A549 (cell line): ENCODE measurements at regions not wholly inside any gene's neighbourhood (a gene's known extent, or its start where the extent isn't known, plus 50 kb on each side); places are given as distances from the start of the nearest gene placed in this dataset.
A peak's percentile ranks its signal among the peaks of the same experiment; 100 is the strongest.

Source experiments
- ATAC-seq, 2 experiments: fragments of 200-7000 bp in 1 of 2; fragments of >200 bp in 1 of 2; cut with Nextera tagmentation in 1 of 2; cut with Tn5 transposase in 1 of 2; 3 replicates each; pipeline versions ENCODE4 v1.8.0 to v1.9.1; 2018 to 2020; ENCODE audit warnings: mild to moderate bottlenecking in 1 of 2, moderate library complexity in 1 of 2
- CTCF ChIA-PET: fragments of 300-600 bp; sonication (Branson Sonifier 250); formaldehyde crosslinking; extraction: SDS; loops from one replicate; lab custom pipeline; 2021; ENCODE audit warnings: antibody characterized with exemption, inconsistent platforms; lab: Yijun Ruan, JAX
- POLR2A ChIA-PET: fragments of 350-600 bp; formaldehyde crosslinking; extraction: SDS; loops from one replicate; lab custom pipeline; 2021; ENCODE audit warnings: antibody characterized with exemption, inconsistent platforms; lab: Yijun Ruan, JAX
- DNase-seq, 2 experiments: peaks; one replicate each; pipeline versions ENCODE4 v3.0.0 to v3.0.0-alpha.2; 2011 to 2016; ENCODE audit warnings: low read depth in 1 of 2, low spot score in 1 of 2
- FAIRE-seq: peaks from 2 replicates; lab custom pipeline; 2011; peaks lifted over from hg19 to GRCh38; lab: Jason Lieb, UNC
- H3K27ac ChIP-seq, 2 experiments: fragments of >200 bp; sonication (Bioruptor Twin); formaldehyde crosslinking; 3 replicates each; pipeline ENCODE4 v1.5.1; 2016 to 2017
- H3K4me1 ChIP-seq: fragments of >200 bp; sonication (Bioruptor Twin); formaldehyde crosslinking; 3 replicates; pipeline ENCODE4 v1.6.1; 2016
- H3K4me2 ChIP-seq: fragments of >200 bp; sonication (Bioruptor Twin); formaldehyde crosslinking; 3 replicates; pipeline ENCODE4 v1.6.1; 2016
- H3K4me3 ChIP-seq: fragments of >200 bp; sonication (Bioruptor Twin); formaldehyde crosslinking; 3 replicates; pipeline ENCODE4 v1.5.1; 2016
- H3K9me3 ChIP-seq: fragments of >200 bp; sonication (Bioruptor Twin); formaldehyde crosslinking; 3 replicates; pipeline ENCODE4 v1.6.1; 2016
- CBX2 ChIP-seq: fragments of 200-600 bp; sonication (generic); IDR thresholded peaks from 2 replicates; pipeline ENCODE4 v1.6.1; 2016; ENCODE audit warnings: low read depth, mild to moderate bottlenecking, borderline replicate concordance
- CEBPB ChIP-seq, 2 experiments: fragments of >200 bp in 1 of 2; sonication (Bioruptor Twin) in 1 of 2; formaldehyde crosslinking in 1 of 2; IDR thresholded peaks; 2 replicates each; pipeline ENCODE4 v1.6.1; 2012 to 2016
- CHD2 ChIP-seq: fragments of 150-350 bp; IDR thresholded peaks from 2 replicates; pipeline ENCODE4 v1.6.1; 2014; ENCODE audit warnings: low read length; ENCODE audit not compliant: partially characterized antibody
- EHF ChIP-seq: fragments of 250-450 bp; sonication (Bioruptor Pico); IDR thresholded peaks from 2 replicates; pipeline ENCODE4 v1.5.0; 2020; ENCODE audit warnings: mild to moderate bottlenecking
- EP300 ChIP-seq, 2 experiments: fragments of >200 bp; sonication (Bioruptor Twin); formaldehyde crosslinking; IDR thresholded peaks; 2 replicates in 1 of 2; 3 replicates in 1 of 2; pipeline ENCODE4 v1.6.1; 2016 to 2017
- FOSL2 ChIP-seq, 2 experiments: fragments of 450-650 bp in 1 of 2; fragments of >200 bp in 1 of 2; sonication (Bioruptor Twin) in 1 of 2; formaldehyde crosslinking; IDR thresholded peaks; 2 replicates each; pipeline versions ENCODE4 v1.5.0 to v1.6.1; 2016 to 2020; ENCODE audit warnings: mild to moderate bottlenecking in 1 of 2, moderate library complexity in 1 of 2
- FOXS1 ChIP-seq: fragments of 250-450 bp; sonication (Bioruptor Pico); IDR thresholded peaks from 2 replicates; pipeline ENCODE4 v1.5.0; 2020; ENCODE audit warnings: mild to moderate bottlenecking, moderate library complexity
- HDAC2 ChIP-seq: fragments of 200-600 bp; sonication (generic); IDR thresholded peaks from 2 replicates; pipeline ENCODE4 v1.6.1; 2016
- HOXA7 ChIP-seq: fragments of 250-450 bp; sonication (Bioruptor Pico); IDR thresholded peaks from 2 replicates; pipeline ENCODE4 v1.5.0; 2020; ENCODE audit warnings: mild to moderate bottlenecking, moderate library complexity
- JUN ChIP-seq, 2 experiments: fragments of >200 bp; sonication (Bioruptor Twin); formaldehyde crosslinking; IDR thresholded peaks; 2 replicates in 1 of 2; 3 replicates in 1 of 2; pipeline ENCODE4 v1.6.1; 2016 to 2017
- JUNB ChIP-seq: fragments of >200 bp; sonication (Bioruptor Twin); formaldehyde crosslinking; IDR thresholded peaks from 2 replicates; pipeline ENCODE4 v1.6.1; 2016
- KDM1A ChIP-seq: fragments of 200-600 bp; sonication (generic); IDR thresholded peaks from 2 replicates; pipeline ENCODE4 v1.6.1; 2016; ENCODE audit warnings: low read depth, mild to moderate bottlenecking
- MAFK ChIP-seq: fragments of 450-650 bp; IDR thresholded peaks from 2 replicates; pipeline ENCODE4 v1.6.1; 2014; ENCODE audit not compliant: partially characterized antibody
- MAZ ChIP-seq: fragments of 150-350 bp; IDR thresholded peaks from 2 replicates; pipeline ENCODE4 v1.6.1; 2014; ENCODE audit warnings: antibody characterized with exemption, low read depth, low read length, borderline replicate concordance
- NFE2L2 ChIP-seq: fragments of 150-350 bp; conservative IDR thresholded peaks from 2 replicates; pipeline ENCODE4 v1.6.1; 2014; ENCODE audit warnings: low read length
- NPAS2 ChIP-seq: fragments of 250-450 bp; sonication (Bioruptor Pico); IDR thresholded peaks from 2 replicates; pipeline ENCODE4 v1.8.0; 2022; ENCODE audit warnings: mild to moderate bottlenecking, moderate library complexity, borderline replicate concordance
- PHF8 ChIP-seq: fragments of 200-600 bp; sonication (generic); IDR thresholded peaks from 2 replicates; pipeline ENCODE4 v1.6.1; 2016; ENCODE audit warnings: low read depth, mild to moderate bottlenecking, antibody characterized with exemption, moderate library complexity, borderline replicate concordance
- POLR2A ChIP-seq: IDR thresholded peaks from 2 replicates; pipeline ENCODE4 v1.6.1; 2012; ENCODE audit warnings: mild to moderate bottlenecking, low read length
- RAD21 ChIP-seq, 2 experiments: fragments of >200 bp in 1 of 2; sonication (Bioruptor Twin) in 1 of 2; formaldehyde crosslinking in 1 of 2; IDR thresholded peaks in 1 of 2; conservative IDR thresholded peaks in 1 of 2; 2 replicates in 1 of 2; 3 replicates in 1 of 2; pipeline ENCODE4 v1.6.1; 2012 to 2018; ENCODE audit warnings: inconsistent platforms in 1 of 2
- SMC3 ChIP-seq: fragments of >200 bp; sonication (Bioruptor Twin); formaldehyde crosslinking; IDR thresholded peaks from 3 replicates; pipeline ENCODE4 v1.6.1; 2018; ENCODE audit warnings: inconsistent platforms
- ZC3H11A ChIP-seq: fragments of 450-650 bp; IDR thresholded peaks from 2 replicates; pipeline ENCODE4 v1.6.1; 2014; ENCODE audit warnings: antibody characterized with exemption, mild to moderate bottlenecking
- ZNF302 ChIP-seq: fragments of 250-450 bp; sonication (Bioruptor Pico); IDR thresholded peaks from 2 replicates; pipeline ENCODE4 v1.9.0; 2021; ENCODE audit warnings: inconsistent platforms, mild to moderate bottlenecking, moderate library complexity
- WGBS: methylation state at CpG from one replicate; pipeline ENCODE4 v1.1.6; 2017; ENCODE audit errors: missing lambda C conversion rate; 5-methylcytosine and 5-hydroxymethylcytosine counted together
- TF ChIP-seq, protein P1 (sequence below): fragments of >200 bp; sonication (Bioruptor Twin); formaldehyde crosslinking; IDR thresholded peaks from 2 replicates; pipeline ENCODE4 v1.6.1; 2016
- TF ChIP-seq, protein P2 (sequence below): IDR thresholded peaks from 2 replicates; pipeline ENCODE4 v1.6.1; 2012; ENCODE audit warnings: low read depth, borderline replicate concordance
- TF ChIP-seq, protein P3 (sequence below): fragments of 250-450 bp; sonication (Bioruptor Pico); IDR thresholded peaks from 2 replicates; pipeline ENCODE4 v1.5.0; 2020; ENCODE audit warnings: low read depth, mild to moderate bottlenecking, moderate library complexity

DNA sequence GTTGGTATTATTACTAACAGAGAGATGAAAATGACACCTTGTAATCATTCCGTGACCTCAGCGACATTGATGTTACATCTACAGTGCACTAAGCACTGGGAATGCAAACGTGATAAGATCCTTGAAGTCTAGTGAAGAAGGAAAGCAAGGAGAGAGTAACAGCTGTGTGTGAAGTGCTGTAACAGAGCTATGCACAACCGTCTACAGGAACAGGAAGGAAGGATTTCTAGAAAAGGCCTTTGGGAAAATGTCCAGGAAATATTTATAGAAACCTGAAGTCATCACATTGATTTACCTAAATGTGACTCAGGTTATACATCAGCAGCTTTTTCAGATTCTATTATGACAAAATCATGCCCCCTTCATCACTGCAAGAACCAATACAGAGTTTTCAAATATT, 304.2 kb upstream of the AMIGO2 start:
- Histone ChIP-seq H3K27ac (peak overlapping the region; percentile 60 to 81), H3K9me3 (peaks cover 2% of the 10 kb centered on the region; the same call in 2 of the 3 replicates), H3K4me3 (no peak overlapping the region), H3K4me1 (peaks cover 43% of the 10 kb centered on the region), H3K4me2 (peak overlapping the region; percentile 37)
- DNase-seq (peak in 1 of 2 experiments; percentile 85), FAIRE-seq (no peak), ATAC-seq (peak; percentile 75 to 86)
- 24% methylated on average over 4 of the region's 4 CpGs for WGBS
- peak; percentile 56 for TF ChIP-seq JUNB
- peak; percentile 60 to 65; a peak in 3 of 5 replicates for TF ChIP-seq EP300 (IDR thresholded peaks at IDR 0.05)
- TF ChIP-seq FOXS1: no peak
- TF ChIP-seq PHF8: no peak
- TF ChIP-seq FOSL2 (IDR thresholded peaks at IDR 0.05): no peak
- TF ChIP-seq FOSL2 (CRISPR knock-in tag; IDR thresholded peaks at IDR 0.05): peak; percentile 67
- TF ChIP-seq CHD2: no peak
- peak in 1 of 2 experiments; percentile 56; a peak in 2 of 5 replicates for TF ChIP-seq JUN (IDR thresholded peaks at IDR 0.05)
- TF ChIP-seq, protein P1, sequence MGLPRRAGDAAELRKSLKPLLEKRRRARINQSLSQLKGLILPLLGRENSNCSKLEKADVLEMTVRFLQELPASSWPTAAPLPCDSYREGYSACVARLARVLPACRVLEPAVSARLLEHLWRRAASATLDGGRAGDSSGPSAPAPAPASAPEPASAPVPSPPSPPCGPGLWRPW: no peak
- ChIA-PET POLR2A (interaction anchor here (0.6 to 1.1 kb wide), 4 partner anchors 111 to 304 kb away, joined by 3 to 5 read pairs (median 3); partner anchors contain the start of gene AMIGO2), CTCF (interaction anchor here (0.8 to 2.0 kb wide), 5 partner anchors 14 to 351 kb away, joined by 3 to 7 read pairs (median 3); no protein-coding TSS in a partner anchor)

DNA sequence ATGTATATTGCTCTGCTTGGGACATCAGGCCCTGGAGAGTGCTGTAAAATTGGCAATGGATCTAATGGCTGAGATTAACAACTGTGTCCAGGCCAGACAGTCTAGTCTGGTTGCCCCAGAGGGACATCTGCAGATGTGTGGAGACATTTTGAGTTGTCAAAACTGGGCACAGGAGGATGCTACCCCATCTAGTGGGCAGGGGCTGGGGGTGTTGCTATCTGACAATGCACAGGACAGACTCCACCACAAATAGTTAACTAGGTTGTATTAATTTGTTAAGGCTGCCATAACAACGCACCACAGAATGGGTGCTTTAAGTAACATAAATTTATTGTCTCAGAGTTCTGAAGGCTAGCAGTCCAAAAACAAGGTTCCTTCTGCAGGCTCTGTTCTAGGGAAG, 302.5 kb upstream of the AMIGO2 start:
- no peak for FAIRE-seq
- Histone ChIP-seq H3K27ac (peak overlapping the region; percentile 60 to 81), H3K4me1 (peaks cover 56% of the 10 kb centered on the region), H3K4me2 (no peak overlapping the region), H3K9me3 (peaks cover 2% of the 10 kb centered on the region; the same call in 2 of the 3 replicates), H3K4me3 (no peak overlapping the region)
- no peak for ATAC-seq
- no peak for TF ChIP-seq HDAC2
- TF ChIP-seq SMC3: 0 out of 3 replicates have a peak, but pooled peaks have one; percentile 6
- TF ChIP-seq RAD21 (conservative IDR thresholded peaks at IDR 0.05 in 1 of 2, IDR thresholded peaks at IDR 0.05 in 1 of 2): peak in 1 of 2 experiments; percentile 28; a peak in 1 of 5 replicates
- peak in 1 of 2 experiments; percentile 44 for DNase-seq
- CTCF ChIA-PET: interaction anchor here (1.2 kb wide), 1 partner anchor 110 kb away, joined by 5 read pairs; no protein-coding TSS in a partner anchor
- WGBS: 92% methylated on average over 1 of the region's 1 CpG
- POLR2A ChIA-PET: interaction anchor here (0.6 kb wide), 1 partner anchor 288 kb away, joined by 3 read pairs; no protein-coding TSS in a partner anchor

DNA sequence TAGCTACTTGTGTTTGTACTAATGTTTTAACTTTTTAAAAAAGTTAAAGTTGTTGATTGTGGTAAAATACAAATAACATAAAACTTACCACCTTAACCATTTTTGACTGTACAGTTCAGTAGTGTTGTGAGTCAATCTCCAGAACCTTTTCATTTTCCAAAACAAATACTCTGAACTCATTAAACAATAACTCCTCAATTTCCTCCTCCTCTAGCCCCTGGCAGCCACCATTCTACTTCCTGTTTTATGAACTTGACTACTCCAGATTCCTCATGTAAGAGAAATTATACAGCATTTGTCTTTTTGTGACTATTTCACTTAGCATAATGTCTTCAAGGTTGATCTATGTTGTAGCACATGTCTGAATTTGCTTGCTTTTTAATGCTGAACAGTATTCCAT, 299.1 kb upstream of the AMIGO2 start:
- CTCF ChIA-PET: no interaction called here
- H3K4me1 ChIP-seq: peaks cover 50% of the 10 kb centered on the region
- POLR2A ChIA-PET: no interaction called here
- H3K4me3 ChIP-seq: no peak overlapping the region
- ATAC-seq: no peak
- peak in 1 of 2 experiments; percentile 31 for DNase-seq
- H3K9me3 ChIP-seq: peaks cover 11% of the 10 kb centered on the region; the same call in 2 of the 3 replicates
- TF ChIP-seq CBX2 (no peak), HOXA7 (CRISPR knock-in tag) (no peak), NPAS2 (CRISPR knock-in tag) (no peak), KDM1A (no peak), NFE2L2 (no peak), EHF (CRISPR knock-in tag) (no peak), ZNF302 (CRISPR knock-in tag) (no peak), RAD21 (conservative IDR thresholded peaks at IDR 0.05 in 1 of 2, IDR thresholded peaks at IDR 0.05 in 1 of 2) (no peak), MAFK (no peak), POLR2A (no peak), PHF8 (no peak), ZC3H11A (no peak), MAZ (no peak), EP300 (IDR thresholded peaks at IDR 0.05) (no peak), CEBPB (IDR thresholded peaks at IDR 0.05) (no peak)
- TF ChIP-seq, protein P2, sequence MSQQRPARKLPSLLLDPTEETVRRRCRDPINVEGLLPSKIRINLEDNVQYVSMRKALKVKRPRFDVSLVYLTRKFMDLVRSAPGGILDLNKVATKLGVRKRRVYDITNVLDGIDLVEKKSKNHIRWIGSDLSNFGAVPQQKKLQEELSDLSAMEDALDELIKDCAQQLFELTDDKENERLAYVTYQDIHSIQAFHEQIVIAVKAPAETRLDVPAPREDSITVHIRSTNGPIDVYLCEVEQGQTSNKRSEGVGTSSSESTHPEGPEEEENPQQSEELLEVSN: no peak
- TF ChIP-seq, protein P1: no peak
- TF ChIP-seq, protein P3, sequence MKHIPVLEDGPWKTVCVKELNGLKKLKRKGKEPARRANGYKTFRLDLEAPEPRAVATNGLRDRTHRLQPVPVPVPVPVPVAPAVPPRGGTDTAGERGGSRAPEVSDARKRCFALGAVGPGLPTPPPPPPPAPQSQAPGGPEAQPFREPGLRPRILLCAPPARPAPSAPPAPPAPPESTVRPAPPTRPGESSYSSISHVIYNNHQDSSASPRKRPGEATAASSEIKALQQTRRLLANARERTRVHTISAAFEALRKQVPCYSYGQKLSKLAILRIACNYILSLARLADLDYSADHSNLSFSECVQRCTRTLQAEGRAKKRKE (CRISPR knock-in tag): no peak
- FAIRE-seq: no peak
- H3K4me2 ChIP-seq: peak overlapping the region; percentile 60; the same call in 2 of the 3 replicates
- H3K27ac ChIP-seq: peak overlapping the region; percentile 89 to 95
